Ovary (tissue), 7 donors: ENCODE measurements at regions not wholly inside any gene's neighbourhood (a gene's known extent, or its start where the extent isn't known, plus 50 kb on each side); places are given as distances from the start of the nearest gene placed in this dataset.

Source experiments
- DNase-seq, 5 donors: peaks; one replicate each; pipeline ENCODE4 v3.0.0-alpha.2; 2019 to 2020
- H3K27ac ChIP-seq, 2 donors: fragments of 200-600 bp; one replicate each; pipeline versions ENCODE4 v1.5.1 to v1.8.0; 2019 to 2022
- H3K27me3 ChIP-seq: fragments of 200-600 bp; one replicate; pipeline ENCODE4 v1.8.0; 2022
- H3K36me3 ChIP-seq: fragments of 200-600 bp; sonication (generic); one replicate; pipeline ENCODE4 v1.5.1; 2019
- H3K4me1 ChIP-seq: one replicate; pipeline ENCODE4 v1.8.1; 2013; ENCODE audit warnings: mild to moderate bottlenecking, moderate library complexity; ENCODE audit not compliant: insufficient read depth
- H3K4me3 ChIP-seq: fragments of 200-600 bp; sonication (generic); one replicate; pipeline ENCODE4 v1.5.1; 2017
- H3K9me3 ChIP-seq, 2 donors: fragments of 200-600 bp in 1 of 2; sonication (generic) in 1 of 2; one replicate each; pipeline versions ENCODE4 v1.5.1 to v1.8.1; 2013 to 2019; ENCODE audit warnings: mild to moderate bottlenecking in 1 of 2, moderate library complexity in 1 of 2
- CTCF ChIP-seq, 3 donors: fragments of 450-650 bp in 2 of 3; fragments of 200-600 bp in 1 of 3; IDR thresholded peaks; one replicate each; pipeline versions ENCODE4 v1.5.1 to v1.8.0; 2016 to 2022; ENCODE audit warnings: antibody characterized with exemption in 3 of 3, mild to moderate bottlenecking in 1 of 3
- EP300 ChIP-seq: sonication (generic); formaldehyde crosslinking; IDR thresholded peaks from one replicate; pipeline ENCODE4 v1.6.1; 2017; ENCODE audit warnings: antibody characterized with exemption
- POLR2A ChIP-seq: fragments of 450-650 bp; IDR thresholded peaks from one replicate; pipeline ENCODE4 v1.6.1; 2017; ENCODE audit warnings: antibody characterized with exemption, mild to moderate bottlenecking, moderate library complexity
- WGBS, 3 donors: extraction: QIAGEN DNeasy Blood & Tissue Kit in 1 of 3; methylation state at CpG; one replicate each; pipeline versions ENCODE4 v1.1.5 to v1.1.7; 2013 to 2017; 5-methylcytosine and 5-hydroxymethylcytosine counted together
- intact Hi-C, 4 donors: fragments of 100-400 bp; cut with DNase I; formaldehyde crosslinking; loops; one replicate each; pipeline versions ENCODE4 v1.11.0 to v1.15.1; 2022 to 2023
- donor health status: DM: no; HTN: no; CAD: no; lungs with moderate emphysema.
- donor health status: DM: no; HTN: no; CAD: no.
- donor health status: Bipolar disorder and iron deficiency.
- donor health status: DM: no; HTN: no; CAD: no.
- donor health status: DM: yes; HTN: yes; CAD: no.

- intact Hi-C loops = no loop called here
- H3K4me1 ChIP-seq = no peaks in the 10 kb centered on the region
- H3K27me3 ChIP-seq = no peaks in the 10 kb centered on the region
- no peak overlapping the region for H3K27ac ChIP-seq
- no peak overlapping the region for H3K4me3 ChIP-seq
- H3K9me3 ChIP-seq = no peaks in the 10 kb centered on the region
- TF ChIP-seq EP300 = no peak
- no peak for TF ChIP-seq POLR2A
- no peak for TF ChIP-seq CTCF (IDR thresholded peaks at IDR 0.05)
- no peaks in the 10 kb centered on the region for H3K36me3 ChIP-seq
- 24 to 44% (median 33%) methylated on average over 6 of the region's 6 CpGs for WGBS, 3 donors
- no peak for DNase-seq
Observed at GRCh38 chr9:2923766-2924379, 80.0 kb upstream of the PUM3 start.

GRCh38 chr9:2919347-2919746 is 75.5 kb upstream of the PUM3 start:
- WGBS, 3 donors = 28 to 41% (median 37%) methylated on average over 2 of the region's 2 CpGs
- no peak for DNase-seq
- intact Hi-C loops = no loop called here
- no peaks in the 10 kb centered on the region for H3K4me1 ChIP-seq
- no peaks in the 10 kb centered on the region for H3K9me3 ChIP-seq
- no peaks in the 10 kb centered on the region for H3K27me3 ChIP-seq
- no peak for TF ChIP-seq CTCF (IDR thresholded peaks at IDR 0.05)
- TF ChIP-seq EP300 = no peak
- H3K27ac ChIP-seq = no peak overlapping the region
- no peaks in the 10 kb centered on the region for H3K36me3 ChIP-seq
- H3K4me3 ChIP-seq = no peak overlapping the region

GRCh38 chr9:2916382-2916985 is 72.6 kb upstream of the PUM3 start:
- 70 to 72% (median 71%) methylated on average over 3 of the region's 3 CpGs for WGBS, 3 donors
- H3K4me1 ChIP-seq = no peaks in the 10 kb centered on the region
- DNase-seq = no peak
- TF ChIP-seq EP300 (no peak), CTCF (IDR thresholded peaks at IDR 0.05) (no peak), POLR2A (no peak)
- no peak overlapping the region for H3K4me3 ChIP-seq
- no peaks in the 10 kb centered on the region for H3K36me3 ChIP-seq
- no peaks in the 10 kb centered on the region for H3K27me3 ChIP-seq
- no peak overlapping the region for H3K27ac ChIP-seq
- intact Hi-C loops = no loop called here
- no peaks in the 10 kb centered on the region for H3K9me3 ChIP-seq

GRCh38 chr9:2913026-2913425 is 69.1 kb upstream of the PUM3 start:
- no peaks in the 10 kb centered on the region for H3K9me3 ChIP-seq
- 8 to 12% (median 9%) methylated on average over 2 of the region's 2 CpGs for WGBS, 3 donors
- H3K27me3 ChIP-seq = no peaks in the 10 kb centered on the region
- H3K36me3 ChIP-seq = no peaks in the 10 kb centered on the region
- H3K4me3 ChIP-seq = no peak overlapping the region
- no peak for DNase-seq
- no peak overlapping the region for H3K27ac ChIP-seq
- intact Hi-C loops = no loop called here
- no peaks in the 10 kb centered on the region for H3K4me1 ChIP-seq
- TF ChIP-seq POLR2A (no peak), CTCF (IDR thresholded peaks at IDR 0.05) (no peak), EP300 (no peak)
